MV-4-11 (cell line): ENCODE measurements at regions not wholly inside any gene's neighbourhood (a gene's known extent, or its start where the extent isn't known, plus 50 kb on each side); places are given as distances from the start of the nearest gene placed in this dataset.
"Not testable (repeated sequence)": the region's sequence is repeated elsewhere in the genome, so short reads cannot be mapped to it uniquely, and the experiment has no call there.

ENCODE experiments used
- DNase-seq: peaks from one replicate; lab custom pipeline; 2025; lab: John Stamatoyannopoulos, UW

GRCh38 chr9:102506406-102506805, 488.7 kb upstream of the CYLC2 start:
- no peak for DNase-seq

DNA sequence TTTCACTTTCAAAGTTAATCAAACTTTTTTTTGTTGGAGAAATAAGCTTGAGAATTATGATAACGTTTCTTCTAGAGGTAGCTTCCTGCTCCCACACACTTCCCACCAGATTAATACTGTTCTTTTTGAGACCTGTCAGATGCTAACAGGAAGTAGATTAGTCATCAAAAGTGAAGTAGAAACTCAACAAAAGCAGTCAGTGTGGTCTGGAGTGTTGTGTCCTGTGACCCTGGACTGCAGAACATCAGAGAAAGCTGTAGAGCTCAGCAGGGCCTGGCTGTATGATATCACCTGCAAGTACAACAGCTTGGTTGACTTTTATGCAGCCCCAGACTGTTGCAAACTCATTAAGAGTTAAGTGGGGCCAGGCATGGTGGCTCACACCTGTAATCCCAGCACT, 495.7 kb upstream of the CYLC2 start:
- DNase-seq, result no peak

- DNase-seq, result no peak
Observed at GRCh38 chr9:102497709-102498108, 497.4 kb upstream of the CYLC2 start.

DNA sequence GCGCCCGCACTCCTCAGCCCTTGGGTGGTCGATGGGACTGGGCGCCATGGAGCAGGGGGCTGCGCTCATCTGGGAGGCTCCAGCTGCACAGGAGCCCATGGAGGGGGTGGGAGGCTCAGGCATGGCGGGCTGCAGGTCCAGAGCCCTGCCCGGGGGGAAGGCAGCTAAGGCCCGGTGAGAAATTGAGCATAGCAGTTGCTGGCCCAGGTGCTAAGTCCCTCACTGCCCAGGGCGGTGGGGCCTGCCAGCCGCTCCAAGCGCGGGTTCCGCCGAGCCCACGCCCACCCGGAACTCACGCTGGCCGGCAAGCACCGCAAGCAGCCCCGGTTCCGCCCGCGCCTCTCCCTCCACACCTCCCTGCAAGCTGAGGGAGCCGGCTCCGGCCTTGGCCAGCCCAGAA, 508.2 kb upstream of the CYLC2 start:
- not testable (repeated sequence) for DNase-seq

- DNase-seq, result no peak
Observed at GRCh38 chr9:102483651-102484050, 511.5 kb upstream of the CYLC2 start.

GRCh38 chr9:102482776-102483175, 512.4 kb upstream of the CYLC2 start:
- DNase-seq, result no peak

DNA sequence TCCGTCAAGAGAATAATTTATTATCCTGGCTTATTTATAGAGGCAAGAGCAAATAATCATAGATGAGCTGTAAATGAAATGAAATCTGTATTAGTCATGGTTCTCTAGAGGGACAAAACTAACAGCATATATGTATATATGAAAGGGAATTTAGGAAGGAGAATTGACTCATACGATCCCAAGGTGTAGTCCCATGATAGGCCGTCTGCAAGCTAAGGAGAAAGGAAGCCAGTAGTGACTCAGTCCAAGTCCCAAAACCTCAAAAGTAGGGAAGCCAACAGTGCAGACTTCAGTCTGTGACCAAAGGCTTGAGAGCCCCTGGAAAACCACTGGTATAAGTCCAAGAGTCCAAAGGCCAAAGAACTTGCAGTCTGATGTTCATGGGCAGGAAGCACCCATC, 515.9 kb upstream of the CYLC2 start:
- no peak for DNase-seq

DNA sequence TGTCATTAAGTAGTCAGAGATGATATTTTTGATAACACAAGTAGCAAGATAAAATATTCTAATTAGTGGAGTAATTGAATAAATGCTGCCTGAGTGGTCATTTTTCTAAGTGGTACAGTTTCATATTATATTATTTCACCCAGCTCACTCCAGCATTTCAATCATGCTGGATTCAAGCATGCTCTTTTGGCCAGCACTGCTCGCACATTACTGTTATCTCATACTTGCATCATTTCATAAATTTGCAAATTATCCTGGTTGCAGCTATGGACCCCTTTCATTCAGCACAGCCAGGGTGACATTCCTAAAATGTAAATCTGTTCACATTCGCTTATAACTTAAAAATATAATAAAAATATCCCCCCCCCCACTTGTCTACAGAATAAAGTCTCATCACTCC, 520.8 kb upstream of the CYLC2 start:
- no peak for DNase-seq

DNA sequence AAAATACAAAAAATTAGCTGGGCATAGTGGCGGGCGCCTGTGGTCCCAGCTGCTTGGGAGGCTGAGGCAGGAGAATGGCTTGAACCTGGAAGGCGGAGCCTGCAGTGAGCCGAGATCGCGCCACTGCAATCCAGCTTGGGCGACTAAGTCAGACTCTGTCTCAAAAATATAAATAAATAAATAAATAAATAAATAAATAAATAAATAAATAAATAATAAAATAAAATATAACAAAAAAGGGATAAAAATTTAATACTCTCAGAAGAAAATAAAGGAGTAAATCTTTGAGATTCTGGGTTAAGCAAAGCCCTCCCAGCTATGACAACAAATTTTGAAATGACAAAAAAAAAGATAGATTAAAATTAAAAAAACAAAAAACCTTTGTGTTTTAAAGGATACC, 525.7 kb upstream of the CYLC2 start:
- DNase-seq, result not testable (repeated sequence)

DNA sequence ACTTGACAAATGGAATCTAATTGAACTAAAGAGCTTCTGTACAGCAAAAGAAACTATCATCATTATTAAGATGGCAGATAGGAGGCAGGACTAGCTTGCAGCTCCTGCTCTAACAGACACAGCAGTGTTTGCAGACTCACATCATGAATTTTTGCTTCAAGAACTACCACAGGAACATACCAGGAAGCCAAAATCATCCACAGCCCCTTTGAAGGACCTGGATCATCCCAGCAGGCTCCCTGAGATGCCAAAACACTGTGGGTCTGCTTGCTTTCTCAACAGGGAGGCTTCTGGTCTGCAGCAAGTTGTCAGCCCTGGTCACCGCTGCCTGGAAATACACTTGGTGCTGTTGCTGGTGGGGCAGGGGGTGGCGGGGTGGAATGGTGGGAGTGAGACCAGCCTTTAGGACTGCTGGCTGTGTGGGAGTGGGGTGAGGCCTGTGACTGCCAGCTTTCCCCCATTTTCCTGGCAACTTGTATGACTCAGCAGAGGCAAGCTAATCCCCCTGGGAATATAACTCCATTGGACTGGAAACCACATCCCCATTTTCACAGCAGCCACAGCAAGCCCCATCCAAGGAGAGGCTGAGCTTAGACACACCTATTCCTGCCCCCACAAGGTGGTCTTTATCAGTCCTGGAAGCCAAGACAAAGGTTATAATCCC, 533.8 kb upstream of the CYLC2 start:
- DNase-seq, result no peak

- DNase-seq, result no peak
Observed at GRCh38 chr9:102459828-102460227, 535.3 kb upstream of the CYLC2 start.

DNA sequence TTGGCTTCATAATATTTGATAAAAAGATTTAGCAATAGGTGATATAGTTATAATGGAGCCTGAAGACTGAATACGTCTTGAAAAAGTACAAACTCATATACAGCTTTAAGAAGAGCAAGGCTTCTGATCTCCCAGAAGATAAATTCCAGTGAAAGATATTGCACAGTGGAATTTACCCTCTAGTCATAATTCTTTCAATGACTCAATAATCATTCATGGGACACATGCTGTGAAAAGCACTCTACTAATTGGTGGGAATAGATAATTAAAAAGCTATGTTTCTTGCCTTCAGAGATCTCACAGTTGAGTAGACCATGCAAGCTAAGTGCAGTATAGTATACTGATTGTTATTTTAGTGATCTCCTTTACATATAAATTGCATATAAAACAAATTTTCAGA, 538.6 kb upstream of the CYLC2 start:
- no peak for DNase-seq

DNA sequence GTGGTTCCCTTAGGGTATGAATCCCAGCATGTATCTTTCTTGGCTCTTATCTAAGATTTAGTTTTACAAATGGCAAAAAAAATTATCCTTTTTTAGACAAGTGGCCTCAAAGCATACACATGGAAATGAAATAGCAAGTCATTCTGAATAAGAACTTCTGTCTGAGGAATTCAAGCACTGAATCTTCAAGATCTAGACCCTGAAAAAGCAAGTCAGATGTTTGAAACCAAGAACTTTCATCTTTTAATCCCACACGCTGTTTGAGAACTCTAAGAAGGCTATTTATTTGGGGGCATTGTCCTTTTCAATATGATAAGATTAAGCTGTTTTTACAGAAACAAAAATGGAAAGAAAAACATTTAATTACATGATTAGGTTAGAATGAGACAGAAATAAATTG, 549.2 kb upstream of the CYLC2 start:
- no peak for DNase-seq

- no peak for DNase-seq
Observed at GRCh38 chr9:102445181-102445747, 549.9 kb upstream of the CYLC2 start.

GRCh38 chr9:102439583-102439982, 555.5 kb upstream of the CYLC2 start:
- no peak for DNase-seq

DNA sequence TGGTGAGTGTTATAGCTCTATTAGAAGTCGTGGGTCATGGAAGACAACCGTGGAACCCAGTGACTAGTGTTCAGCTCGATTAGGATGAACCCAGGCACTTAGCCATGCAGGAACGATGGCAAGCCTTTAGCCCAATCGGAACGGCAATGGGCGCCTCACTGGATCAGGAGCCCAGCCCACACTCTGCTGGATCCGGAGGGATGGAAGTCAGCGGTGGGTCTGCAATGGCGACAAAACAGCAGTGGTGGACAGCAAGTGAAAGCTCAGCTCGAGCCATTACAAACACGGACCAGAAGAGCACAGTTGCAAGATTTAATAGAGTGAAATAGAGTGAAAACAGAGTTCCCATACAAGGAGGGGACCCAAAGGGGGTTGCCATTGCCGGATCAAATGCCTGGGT, 558.5 kb upstream of the CYLC2 start:
- DNase-seq, result not testable (repeated sequence)

DNA sequence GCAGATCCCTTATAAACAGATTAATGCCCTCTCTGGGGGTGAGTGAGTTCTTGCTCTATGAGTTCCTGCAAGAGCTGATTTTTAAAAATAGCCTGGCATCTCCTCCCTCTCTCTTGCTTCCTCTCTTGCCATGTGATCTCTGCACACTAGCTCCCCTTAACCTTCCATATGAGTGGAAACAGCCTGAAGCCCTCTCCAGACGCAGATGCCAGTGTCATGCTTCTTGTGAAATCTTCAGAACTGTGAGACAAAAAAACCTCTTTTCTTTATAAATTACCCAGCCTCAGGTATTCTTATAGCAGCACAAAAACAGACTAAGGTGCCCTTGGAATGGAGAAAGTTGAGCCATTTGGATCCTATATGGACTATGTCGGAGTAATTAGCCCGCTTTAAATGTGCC, 559.7 kb upstream of the CYLC2 start:
- no peak for DNase-seq

DNA sequence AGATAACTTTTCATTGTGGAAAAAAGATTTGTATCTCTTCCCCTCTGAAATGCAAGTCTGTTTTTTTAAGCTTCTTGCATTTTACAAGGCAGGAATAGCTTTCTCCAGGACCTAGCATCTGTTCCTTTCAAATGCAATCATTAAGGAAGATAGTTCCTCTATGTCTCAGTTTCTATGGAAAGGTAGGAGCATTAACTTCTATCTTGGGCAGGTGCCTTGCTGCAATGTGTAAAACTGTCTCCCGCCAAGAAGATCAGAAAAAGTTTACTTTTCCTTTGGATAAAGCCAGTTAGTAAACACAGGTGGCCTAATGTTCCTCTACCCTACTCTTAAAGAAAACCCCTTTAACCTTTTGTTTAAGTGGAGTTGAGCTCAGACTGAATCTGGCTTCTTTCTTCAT, 560.6 kb upstream of the CYLC2 start:
- no peak for DNase-seq

DNA sequence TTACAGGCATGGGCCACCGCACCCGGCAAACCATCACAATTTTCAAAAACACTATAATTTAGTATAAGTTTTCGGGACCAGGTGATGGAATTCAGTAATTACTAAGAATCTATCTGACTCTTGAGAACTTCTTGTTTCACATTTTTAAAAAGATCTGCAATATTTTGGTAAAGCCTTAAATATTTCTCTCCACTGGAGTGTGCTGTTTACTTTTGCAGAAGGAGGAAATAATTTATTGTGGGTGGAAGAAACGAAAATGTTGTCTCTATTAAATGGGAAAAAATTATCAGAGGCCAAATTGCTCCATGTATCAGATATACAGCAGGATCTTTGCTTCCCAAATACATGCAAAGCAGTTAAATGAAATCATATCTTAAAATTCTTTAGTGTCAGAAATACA, 566.8 kb upstream of the CYLC2 start:
- DNase-seq, result no peak

- not testable (repeated sequence) for DNase-seq
Observed at GRCh38 chr9:102416251-102416650, 578.9 kb upstream of the CYLC2 start.

GRCh38 chr9:102405218-102405867, 589.8 kb upstream of the CYLC2 start:
- no peak for DNase-seq

DNA sequence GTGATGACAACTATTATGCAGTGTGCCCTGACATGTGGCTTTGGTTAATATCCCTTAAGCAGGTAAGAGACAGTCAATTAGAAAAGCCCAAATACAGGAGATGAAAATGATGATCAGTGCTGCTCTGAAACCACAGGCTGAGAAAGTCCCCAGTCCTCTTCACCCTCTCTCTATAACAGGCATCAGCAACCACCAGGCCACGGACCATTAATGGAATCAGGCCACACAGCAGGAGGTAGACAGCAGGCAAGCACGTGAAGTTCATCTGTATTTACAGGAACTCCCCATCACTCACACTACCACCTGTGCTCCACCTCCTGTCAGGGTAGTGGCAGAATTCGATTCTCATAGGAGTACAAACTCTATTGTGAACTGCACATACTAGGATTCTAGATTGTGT, 591.6 kb upstream of the CYLC2 start:
- no peak for DNase-seq

GRCh38 chr9:102398205-102398604, 596.9 kb upstream of the CYLC2 start:
- no peak for DNase-seq

DNA sequence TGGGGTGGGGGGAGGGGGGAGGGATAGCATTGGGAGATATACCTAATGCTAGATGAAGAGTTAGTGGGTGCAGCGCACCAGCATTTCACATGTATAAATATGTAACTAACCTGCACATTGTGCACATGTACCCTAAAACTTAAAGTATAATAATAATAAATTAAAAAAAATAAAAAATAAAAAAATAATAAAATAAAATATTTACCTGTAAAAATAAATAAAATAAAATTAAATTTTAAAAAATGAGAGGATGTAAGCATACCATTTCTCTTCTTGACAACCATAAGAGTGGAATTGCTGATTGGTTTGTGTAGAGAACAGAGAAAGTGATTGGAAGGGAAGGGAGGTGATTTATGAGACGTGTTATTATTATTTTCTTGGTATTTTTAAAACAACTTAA, 609.5 kb upstream of the CYLC2 start:
- DNase-seq, result not testable (repeated sequence)
